ENCODE measurements at regions not wholly inside any gene's neighbourhood (a gene's known extent, or its start where the extent isn't known, plus 50 kb on each side); places are given as distances from the start of the nearest gene placed in this dataset.

DNA sequence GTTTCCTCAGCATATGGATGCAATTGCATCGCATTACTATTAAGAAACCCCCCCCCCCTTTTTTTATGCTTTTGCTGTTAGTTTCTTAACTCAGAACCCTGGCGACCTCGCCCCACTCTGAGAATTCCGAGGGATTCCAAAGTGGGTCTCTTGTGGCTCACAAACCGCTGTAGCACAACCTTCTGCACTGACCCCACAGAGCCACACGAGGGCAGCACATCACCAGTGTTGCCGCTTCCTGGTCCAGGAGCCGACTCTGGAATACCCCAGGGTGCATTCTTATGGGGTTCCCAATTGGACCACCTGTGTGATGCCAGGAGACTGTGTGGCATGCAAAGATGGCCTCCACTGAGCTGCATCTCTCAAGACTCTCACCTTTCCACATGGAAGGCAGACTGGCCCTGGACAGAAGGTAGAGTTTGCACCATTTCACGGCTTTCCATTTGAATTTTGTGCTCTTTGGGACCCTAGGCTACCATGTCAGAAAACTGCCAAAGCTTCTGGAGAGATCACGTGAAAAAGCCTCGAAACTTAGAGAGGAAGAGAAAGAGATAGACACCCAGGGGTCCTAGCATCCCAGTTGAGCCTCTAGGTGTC lies 432.7 kb upstream of the ASIC2 start:
- TF ChIP-seq TEAD4 (IDR thresholded peaks at IDR 0.05) (no peak), RAD21 (IDR thresholded peaks at IDR 0.05; ENCODE audit: low read depth) (peak; percentile 48)

DNA sequence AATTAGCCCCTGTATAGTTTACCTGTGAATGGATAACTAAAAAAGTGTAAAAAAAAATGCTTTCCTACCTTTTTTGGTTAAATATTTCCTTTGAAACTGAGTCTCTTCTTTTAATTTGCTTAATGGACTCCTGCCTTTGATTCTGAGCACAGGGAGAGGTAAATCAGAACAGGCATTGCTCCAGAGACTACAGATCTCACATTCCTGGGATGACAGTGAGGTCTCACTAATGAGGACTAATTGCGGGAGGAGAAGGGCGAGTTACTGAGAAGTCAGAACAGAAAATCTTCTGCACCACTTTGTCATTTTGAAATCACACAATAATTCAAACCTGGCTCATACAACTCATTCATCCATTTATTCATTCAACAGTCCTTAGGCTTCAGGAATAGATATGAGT lies 437.0 kb upstream of the ASIC2 start:
- TF ChIP-seq EGR1 (IDR thresholded peaks at IDR 0.05) (no peak), EP300 (IDR thresholded peaks at IDR 0.05; ENCODE audit: borderline replicate concordance) (no peak), CREB1 (IDR thresholded peaks at IDR 0.05; ENCODE audit: low read depth) (no peak), YY1 (IDR thresholded peaks at IDR 0.05; ENCODE audit: low read depth) (no peak), ZBTB7A (IDR thresholded peaks at IDR 0.05; ENCODE audit: low read depth) (no peak), FOXM1 (IDR thresholded peaks at IDR 0.05; ENCODE audit: borderline replicate concordance, low read depth) (no peak), TAF1 (IDR thresholded peaks at IDR 0.05; ENCODE audit: low read depth) (no peak), RAD21 (IDR thresholded peaks at IDR 0.05; ENCODE audit: low read depth) (no peak), NFIC (IDR thresholded peaks at IDR 0.05) (no peak), TEAD4 (IDR thresholded peaks at IDR 0.05) (no peak), TCF12 (IDR thresholded peaks at IDR 0.05; ENCODE audit: low read depth) (no peak), CEBPB (IDR thresholded peaks at IDR 0.05) (no peak)
- TF ChIP-seq, protein P1, sequence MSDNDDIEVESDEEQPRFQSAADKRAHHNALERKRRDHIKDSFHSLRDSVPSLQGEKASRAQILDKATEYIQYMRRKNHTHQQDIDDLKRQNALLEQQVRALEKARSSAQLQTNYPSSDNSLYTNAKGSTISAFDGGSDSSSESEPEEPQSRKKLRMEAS (IDR thresholded peaks at IDR 0.05) = no peak
- TF ChIP-seq, protein P2, sequence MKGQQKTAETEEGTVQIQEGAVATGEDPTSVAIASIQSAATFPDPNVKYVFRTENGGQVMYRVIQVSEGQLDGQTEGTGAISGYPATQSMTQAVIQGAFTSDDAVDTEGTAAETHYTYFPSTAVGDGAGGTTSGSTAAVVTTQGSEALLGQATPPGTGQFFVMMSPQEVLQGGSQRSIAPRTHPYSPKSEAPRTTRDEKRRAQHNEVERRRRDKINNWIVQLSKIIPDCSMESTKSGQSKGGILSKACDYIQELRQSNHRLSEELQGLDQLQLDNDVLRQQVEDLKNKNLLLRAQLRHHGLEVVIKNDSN (IDR thresholded peaks at IDR 0.05) = no peak
- TF ChIP-seq, protein P3, sequence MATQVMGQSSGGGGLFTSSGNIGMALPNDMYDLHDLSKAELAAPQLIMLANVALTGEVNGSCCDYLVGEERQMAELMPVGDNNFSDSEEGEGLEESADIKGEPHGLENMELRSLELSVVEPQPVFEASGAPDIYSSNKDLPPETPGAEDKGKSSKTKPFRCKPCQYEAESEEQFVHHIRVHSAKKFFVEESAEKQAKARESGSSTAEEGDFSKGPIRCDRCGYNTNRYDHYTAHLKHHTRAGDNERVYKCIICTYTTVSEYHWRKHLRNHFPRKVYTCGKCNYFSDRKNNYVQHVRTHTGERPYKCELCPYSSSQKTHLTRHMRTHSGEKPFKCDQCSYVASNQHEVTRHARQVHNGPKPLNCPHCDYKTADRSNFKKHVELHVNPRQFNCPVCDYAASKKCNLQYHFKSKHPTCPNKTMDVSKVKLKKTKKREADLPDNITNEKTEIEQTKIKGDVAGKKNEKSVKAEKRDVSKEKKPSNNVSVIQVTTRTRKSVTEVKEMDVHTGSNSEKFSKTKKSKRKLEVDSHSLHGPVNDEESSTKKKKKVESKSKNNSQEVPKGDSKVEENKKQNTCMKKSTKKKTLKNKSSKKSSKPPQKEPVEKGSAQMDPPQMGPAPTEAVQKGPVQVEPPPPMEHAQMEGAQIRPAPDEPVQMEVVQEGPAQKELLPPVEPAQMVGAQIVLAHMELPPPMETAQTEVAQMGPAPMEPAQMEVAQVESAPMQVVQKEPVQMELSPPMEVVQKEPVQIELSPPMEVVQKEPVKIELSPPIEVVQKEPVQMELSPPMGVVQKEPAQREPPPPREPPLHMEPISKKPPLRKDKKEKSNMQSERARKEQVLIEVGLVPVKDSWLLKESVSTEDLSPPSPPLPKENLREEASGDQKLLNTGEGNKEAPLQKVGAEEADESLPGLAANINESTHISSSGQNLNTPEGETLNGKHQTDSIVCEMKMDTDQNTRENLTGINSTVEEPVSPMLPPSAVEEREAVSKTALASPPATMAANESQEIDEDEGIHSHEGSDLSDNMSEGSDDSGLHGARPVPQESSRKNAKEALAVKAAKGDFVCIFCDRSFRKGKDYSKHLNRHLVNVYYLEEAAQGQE (IDR thresholded peaks at IDR 0.05; ENCODE audit: low read depth) = no peak

DNA sequence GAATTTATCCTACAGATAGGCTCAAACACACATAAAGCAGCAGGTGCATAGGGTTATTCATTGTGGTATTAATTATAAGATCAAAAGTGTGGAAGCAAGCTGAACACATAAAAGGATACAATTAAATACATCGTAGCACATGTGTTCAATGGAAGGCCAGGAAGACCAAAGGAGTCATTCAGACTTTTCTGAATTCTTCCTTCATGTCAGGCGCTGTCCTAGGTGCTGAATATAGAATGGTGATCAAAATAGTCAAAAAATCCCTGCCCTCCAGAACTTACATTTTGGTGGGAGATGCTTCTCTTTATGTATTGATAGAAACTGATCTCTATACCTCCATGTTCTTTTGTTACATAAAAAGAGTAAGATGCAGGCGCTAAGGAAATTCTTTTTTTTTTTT lies 439.0 kb upstream of the ASIC2 start:
- TF ChIP-seq, protein P3 (IDR thresholded peaks at IDR 0.05; ENCODE audit: low read depth) = peak; percentile 89
- TF ChIP-seq, protein P2 (IDR thresholded peaks at IDR 0.05) = no peak
- TF ChIP-seq TAF1 (IDR thresholded peaks at IDR 0.05; ENCODE audit: low read depth) = no peak

DNA sequence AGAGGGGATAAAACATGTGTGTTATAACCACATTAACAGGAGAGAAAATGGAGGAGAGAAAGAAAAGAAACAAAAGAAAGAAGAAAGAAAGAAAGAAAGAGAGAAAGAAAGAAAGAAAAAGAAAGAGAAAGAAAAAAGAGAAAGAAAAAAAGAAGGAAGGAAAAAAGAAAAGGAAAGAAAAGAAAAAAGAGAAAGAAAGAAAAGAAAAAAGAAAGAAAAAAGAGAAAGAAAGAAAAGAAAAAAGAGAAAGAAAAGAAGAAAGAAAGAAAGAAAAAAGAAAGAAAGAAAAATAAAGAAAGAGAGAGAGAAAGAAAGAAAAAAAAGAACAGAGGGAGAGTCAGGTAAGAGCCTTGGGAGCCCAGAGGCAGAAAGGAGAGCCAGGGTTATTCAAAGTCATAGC lies 446.6 kb upstream of the ASIC2 start:
- TF ChIP-seq YY1 (IDR thresholded peaks at IDR 0.05; ENCODE audit: low read depth) = no peak

DNA sequence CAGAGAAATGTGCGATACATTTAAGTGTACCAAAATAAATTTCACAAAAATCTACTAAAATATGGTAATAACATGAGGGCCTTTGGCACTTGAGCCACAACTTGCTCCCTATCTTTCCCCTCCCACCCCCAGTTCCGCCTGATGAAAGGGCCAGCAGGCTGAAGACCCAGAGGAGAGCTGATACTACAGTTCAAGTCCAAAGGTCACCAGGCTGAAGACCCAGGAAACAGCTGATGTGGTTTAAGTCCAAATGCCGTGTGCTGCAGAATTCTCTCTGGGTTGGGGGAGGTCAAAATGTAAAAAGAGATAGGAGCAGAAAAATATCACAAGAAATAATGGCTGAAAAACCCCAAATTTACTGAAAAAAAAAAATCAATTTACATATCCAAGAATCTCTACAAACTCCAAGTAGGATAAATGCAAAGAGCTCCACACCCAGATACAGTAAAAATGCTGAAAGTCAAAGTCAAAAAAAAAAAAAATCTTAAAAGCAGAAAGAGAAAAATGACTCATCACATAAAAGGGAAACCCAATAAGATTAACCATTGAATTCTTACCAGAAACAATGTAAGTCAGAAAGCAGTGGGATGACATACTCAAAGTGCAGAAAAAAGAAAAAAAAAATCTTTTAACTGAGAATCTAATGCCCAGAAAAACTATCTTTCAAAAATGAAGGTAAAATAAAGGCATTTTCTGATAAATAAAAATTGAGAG lies 452.1 kb upstream of the ASIC2 start:
- TF ChIP-seq EP300 (IDR thresholded peaks at IDR 0.05; ENCODE audit: borderline replicate concordance) = no peak
- no peak for TF ChIP-seq YY1 (IDR thresholded peaks at IDR 0.05; ENCODE audit: low read depth)
- TF ChIP-seq RAD21 (IDR thresholded peaks at IDR 0.05; ENCODE audit: low read depth) = no peak
- no peak for TF ChIP-seq CREB1 (IDR thresholded peaks at IDR 0.05; ENCODE audit: low read depth)
- TF ChIP-seq NFIC (IDR thresholded peaks at IDR 0.05) = no peak
- no peak for TF ChIP-seq EGR1 (IDR thresholded peaks at IDR 0.05)
- TF ChIP-seq TEAD4 (IDR thresholded peaks at IDR 0.05) = no peak
- TF ChIP-seq, protein P3 (IDR thresholded peaks at IDR 0.05; ENCODE audit: low read depth) = no peak
- TF ChIP-seq, protein P2 (IDR thresholded peaks at IDR 0.05) = no peak
- no peak for TF ChIP-seq TAF1 (IDR thresholded peaks at IDR 0.05; ENCODE audit: low read depth)
- TF ChIP-seq CEBPB (IDR thresholded peaks at IDR 0.05) = no peak
- no peak for TF ChIP-seq ZBTB7A (IDR thresholded peaks at IDR 0.05; ENCODE audit: low read depth)
- TF ChIP-seq TCF12 (IDR thresholded peaks at IDR 0.05; ENCODE audit: low read depth) = no peak

All from Ishikawa (cell line).